Brain pericyte (primary cell): ENCODE measurements at regions not wholly inside any gene's neighbourhood (a gene's known extent, or its start where the extent isn't known, plus 50 kb on each side); places are given as distances from the start of the nearest gene placed in this dataset.
"Not testable (repeated sequence)": the region's sequence is repeated elsewhere in the genome, so short reads cannot be mapped to it uniquely, and the experiment has no call there.

Experiments used
- DNase-seq: peaks from one replicate; pipeline ENCODE4 v3.0.0-alpha.2; 2012; ENCODE audit warnings: low read depth, low spot score

DNA sequence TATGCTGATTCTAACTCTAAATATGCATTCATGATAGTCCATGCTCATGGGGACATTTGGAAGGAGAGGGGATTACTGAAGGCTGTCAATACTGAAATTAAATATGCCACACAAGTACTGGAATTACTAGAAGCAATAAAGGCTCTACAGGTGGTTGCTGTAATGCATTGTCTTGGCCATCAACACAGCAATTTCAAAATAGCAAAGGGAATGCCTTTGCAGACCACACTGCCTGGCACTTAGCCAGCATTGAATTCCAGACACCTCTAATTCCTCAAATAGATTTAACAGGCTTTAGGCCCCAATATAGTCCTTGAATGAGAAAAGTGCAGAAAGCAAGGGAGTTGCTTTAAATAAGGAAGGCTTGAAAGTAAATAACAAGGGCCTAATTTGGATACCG is 115.8 kb upstream of the PLCL2 start:
- no peak for DNase-seq

DNA sequence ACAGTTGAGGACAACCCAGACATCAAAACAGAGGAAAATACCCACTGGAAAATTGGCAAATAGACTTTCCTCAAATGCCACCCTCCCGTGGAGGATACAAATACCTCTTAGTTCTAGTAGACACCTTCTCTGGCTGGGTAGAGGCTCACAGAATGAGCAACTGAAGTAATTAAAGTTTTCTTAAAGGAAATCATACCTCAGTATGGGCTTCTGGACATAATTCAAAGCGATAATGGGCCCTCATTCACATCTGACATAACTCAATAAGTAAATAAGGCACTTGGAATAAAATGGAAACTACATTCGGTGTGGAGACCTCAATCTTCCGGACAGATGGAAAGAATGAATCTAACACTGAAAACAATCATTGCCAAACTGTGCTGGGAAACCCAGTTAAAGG is 115.2 kb upstream of the PLCL2 start:
- no peak for DNase-seq

DNA sequence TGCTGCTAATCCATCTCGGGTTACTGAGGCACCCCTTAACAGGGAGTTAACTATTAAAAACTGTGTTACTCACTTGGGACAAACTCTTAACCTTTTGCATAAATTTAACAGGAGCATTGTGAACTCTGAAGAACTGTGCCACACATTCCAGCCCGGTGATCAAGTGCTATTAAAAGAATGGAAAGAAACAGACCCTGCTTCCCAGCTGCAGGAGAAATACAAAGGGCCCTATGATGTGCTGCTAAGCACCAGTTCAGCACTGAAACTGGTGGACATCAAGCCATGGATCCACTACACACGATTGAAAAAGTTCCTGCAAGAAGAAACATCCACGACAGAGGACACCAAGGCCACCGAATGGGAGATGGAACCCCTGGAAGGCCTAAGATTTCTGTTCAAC is 114.7 kb upstream of the PLCL2 start:
- no peak for DNase-seq

DNA sequence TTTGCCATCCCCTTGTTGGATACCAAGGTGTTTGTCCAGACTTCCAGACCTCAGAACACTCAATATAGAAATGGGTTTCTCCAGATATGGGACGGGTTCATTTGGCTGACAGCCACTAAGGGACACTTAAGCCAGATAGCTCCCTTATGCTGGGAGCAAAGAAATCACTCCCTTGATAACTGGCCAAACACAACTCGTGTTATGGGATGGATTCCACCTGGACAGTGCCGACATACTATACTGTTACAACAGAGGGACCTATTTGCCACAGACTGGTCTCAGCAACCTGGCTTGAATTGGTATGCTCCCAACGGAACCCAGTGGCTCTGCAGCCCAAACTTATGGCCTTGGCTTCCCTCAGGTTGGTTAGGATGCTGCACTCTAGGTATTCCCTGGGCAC is 114.0 kb upstream of the PLCL2 start:
- DNase-seq: no peak

DNA sequence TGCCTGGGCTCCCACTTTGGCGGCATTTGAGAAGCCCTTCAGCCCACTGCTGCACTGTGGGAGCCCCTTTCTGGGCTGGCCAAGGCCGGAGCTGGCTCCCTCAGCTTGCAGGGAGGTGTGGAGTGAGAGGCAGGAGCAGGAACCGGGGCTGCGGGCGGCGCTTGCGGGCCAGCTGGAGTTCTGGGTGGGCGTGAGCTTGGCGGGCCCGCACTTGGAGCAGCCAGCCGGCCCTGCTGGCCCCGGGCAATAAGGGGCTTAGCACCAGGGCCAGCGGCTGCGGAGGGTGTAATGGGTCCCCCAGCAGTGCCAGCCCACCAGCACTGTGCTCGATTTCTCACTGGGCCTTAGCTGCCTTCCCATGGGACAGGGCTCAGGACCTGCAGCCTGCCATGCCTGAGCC is 111.2 kb upstream of the PLCL2 start:
- not testable (repeated sequence) for DNase-seq

DNA sequence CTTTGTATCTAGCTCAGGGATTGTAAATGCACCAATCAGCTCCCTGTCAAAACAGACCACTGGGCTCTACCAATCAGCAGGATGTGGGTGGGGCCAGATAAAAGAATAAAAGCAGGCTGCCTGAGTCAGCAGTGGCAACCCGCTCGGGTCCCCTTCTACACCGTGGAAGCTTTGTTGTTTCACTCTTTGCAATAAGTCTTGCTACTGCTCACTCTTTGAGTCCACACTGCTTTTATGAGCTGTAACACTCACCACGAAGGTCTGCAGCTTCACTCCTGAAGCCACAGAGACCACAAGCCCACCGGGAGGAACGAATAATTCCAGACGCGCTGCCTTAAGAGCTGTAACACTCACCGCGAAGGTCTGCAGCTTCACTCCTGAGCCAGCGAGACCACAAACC is 110.2 kb upstream of the PLCL2 start:
- DNase-seq: not testable (repeated sequence)

DNA sequence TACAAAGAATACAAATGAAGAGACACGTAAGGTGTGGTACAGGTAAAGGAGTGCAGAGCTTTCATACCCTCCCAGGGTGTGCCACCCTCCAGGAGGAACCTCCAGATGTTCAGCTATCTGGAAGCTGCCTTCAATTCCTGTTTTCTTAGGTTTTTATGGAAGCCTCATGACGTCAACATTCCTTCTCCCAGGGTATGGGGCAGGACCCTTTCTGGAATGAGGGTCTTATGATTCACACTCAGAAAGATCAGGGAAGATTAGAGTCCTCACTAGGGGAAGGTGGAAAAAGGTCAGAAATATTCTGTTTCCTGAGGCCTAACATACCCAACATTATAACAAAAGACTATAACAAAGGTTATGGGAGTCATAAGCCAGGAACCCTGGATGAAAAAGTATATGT is 99.8 kb upstream of the PLCL2 start:
- DNase-seq: no peak

DNA sequence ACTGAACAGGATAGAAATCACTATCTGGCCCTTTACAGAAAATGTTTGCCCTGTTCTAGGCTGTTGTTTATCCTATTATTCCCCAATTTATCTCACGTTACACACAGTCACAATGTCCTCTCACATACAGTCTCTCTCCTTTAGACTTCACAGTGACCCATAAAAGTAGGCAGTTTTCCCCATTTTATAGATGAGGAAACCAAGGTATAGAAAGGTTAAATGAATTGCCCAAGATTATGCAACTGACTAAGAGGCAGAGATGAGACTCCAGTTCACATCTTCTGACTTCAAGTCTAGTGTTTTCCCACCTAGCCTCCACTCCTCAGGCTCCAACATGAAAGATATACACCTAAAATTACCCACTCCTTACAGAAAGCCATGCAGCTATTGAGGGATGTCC is 99.3 kb upstream of the PLCL2 start:
- no peak for DNase-seq

DNA sequence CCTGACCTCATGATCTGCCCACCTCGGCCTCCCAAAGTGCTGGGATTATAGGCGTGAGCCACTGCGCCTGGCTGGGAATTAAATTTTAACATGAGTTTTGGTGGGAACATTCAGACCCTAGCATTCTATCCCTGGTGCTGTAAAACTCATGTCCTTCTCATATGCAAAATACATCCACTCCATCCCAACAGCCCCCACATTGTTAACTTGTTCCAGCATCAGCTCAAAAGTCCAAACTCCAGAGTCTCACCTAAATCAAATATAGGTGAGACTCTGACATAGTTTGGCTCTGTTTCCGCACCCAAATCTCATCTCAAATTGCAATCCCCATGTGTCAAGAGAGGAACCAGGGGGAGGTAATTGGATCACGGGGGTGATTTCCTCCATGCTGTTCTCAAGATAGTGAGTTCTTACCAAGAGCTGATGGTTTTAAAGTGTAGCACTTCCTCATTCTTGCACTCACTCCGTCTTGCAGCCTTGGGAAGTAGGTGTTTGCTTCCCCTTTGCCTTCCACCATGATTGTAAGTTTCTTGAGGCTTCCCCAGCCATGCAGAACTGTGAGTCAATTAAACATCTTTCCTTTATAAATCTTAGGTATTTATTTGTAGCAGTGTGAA is 96.2 kb upstream of the PLCL2 start:
- DNase-seq: no peak

DNA sequence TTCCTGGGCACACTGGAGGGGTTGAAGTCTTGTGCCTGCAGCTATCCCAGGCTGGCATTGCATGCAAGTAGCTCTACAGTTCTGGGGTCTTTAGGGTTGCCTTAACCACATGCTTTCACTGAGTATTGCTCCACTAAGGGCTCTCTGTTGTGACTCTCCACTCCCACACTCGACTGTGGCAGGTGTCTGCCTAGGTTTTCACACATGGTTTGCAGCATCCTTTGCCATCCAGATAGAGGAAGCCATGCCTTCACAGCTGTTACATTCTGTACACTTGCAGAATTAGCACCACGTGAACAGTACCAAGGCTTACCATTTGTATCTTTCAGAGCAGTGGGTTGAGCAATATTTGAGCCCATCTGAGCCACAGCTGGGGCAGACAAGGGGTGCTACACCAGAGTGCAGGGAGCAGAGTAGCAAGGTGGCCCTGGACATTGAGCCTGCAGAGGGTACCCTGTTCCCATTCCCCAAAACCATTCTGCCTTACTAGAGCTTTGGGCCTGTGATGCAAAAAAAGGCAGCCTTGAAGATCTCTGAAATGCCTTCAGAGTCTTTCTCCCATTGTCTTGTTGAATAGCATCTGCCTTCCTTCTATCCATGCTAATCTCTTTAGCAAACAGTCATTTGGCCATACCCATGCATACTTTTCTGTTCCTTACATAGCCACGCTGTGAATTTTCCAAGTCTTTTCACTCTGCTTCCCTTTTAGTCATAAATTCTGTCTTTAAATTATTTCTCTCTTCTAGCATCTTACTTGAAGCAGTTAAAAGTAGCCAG is 95.2 kb upstream of the PLCL2 start:
- no peak for DNase-seq

DNA sequence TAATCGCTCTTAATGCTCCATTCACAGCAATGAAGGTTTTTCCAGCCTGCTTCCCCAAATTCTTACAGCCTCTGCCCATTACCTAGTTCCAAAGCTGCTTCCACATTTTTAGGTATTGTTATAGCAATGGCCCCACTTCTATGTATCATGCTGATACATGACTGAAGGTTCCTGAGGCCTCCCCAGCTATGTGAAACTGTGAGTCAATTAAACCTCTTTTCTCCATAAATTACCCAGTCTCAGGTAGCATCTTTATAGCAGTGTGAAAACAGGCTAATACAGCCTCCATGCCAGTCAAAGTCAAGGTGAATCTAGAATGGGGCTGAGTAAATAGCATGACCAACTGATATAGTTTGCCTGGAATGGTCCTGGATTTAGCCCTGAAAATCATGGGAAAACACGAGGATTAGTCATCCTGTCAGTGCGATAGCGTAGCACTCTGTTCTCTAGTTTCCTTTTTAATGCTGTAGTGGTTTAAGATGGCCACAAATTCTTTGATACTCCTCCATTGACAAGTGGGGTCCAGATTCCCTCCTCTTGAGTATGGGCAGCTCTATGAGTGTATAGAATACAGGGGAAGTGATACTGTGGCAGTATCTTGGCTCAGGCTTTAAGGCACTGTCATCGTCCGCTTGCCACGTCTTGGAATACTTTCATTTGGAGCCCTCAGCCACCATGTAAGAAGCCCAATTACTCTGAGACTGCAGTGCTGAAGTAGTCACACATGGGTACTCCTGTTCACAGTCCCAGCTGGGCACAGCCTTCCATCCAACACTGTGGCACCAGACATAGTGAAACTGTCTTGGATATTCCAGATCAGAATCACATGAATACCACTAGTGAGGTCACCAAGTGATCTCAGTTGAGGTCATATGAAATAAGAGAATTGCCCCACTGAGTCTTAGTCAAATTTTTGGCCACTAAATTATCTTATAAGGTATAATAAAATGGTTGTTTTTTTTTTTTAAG is 94.0 kb upstream of the PLCL2 start:
- DNase-seq: no peak

DNA sequence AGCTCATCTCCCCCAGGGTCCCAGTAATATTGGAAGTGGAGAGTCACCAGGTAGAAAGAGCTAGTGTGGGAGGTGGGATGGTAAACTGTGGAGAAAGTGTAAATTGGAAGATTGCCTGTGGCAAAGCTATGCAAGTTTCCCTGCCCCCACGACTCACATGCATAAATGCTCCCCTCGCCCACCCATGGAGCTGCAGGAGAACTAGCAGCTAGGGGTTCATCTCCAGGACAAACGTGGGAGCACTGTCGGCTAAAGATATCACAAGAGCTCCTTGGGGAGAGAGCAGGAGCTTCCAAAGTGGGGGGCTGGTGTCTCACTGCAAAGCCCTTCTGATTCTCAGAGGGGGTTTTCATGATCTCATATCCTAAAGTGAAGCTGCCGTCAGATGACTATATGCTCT is 91.4 kb upstream of the PLCL2 start:
- no peak for DNase-seq

DNA sequence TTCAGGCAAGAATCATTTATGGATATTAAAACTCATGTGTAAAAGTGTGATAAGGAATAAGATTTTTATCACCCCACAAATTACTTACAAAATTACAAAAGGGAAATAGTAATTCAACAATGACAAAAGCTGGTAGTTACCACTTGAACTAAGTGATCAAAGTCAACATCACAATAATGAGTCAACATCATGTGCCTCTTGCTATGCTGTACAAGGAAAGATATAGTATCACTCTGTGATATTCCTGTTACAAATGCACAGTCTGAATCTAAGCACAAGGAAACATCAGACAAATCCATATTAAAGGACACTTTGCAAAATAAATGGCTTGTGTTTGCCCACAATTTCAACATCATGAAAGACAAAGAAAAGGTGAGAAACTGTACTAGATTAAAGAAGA is 90.5 kb upstream of the PLCL2 start:
- DNase-seq: no peak

DNA sequence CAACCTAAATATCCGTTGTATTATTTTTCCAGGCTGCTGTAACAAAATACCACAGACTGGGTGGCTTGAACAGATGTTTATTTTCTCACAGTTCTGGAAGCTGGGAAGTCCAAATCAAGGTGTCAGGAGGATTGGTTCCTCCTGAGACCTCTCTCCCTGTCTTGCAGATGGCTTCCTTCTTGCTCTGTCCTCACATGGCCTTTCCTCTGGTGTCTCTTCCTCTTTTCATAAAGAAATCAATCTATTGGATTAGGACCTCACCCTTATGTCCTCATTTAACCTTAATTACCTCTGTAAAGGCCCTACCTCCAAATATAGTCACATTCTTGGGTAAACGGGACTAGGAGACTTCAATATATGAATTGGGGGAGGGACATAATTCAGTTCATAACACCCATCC is 89.2 kb upstream of the PLCL2 start:
- DNase-seq: no peak

DNA sequence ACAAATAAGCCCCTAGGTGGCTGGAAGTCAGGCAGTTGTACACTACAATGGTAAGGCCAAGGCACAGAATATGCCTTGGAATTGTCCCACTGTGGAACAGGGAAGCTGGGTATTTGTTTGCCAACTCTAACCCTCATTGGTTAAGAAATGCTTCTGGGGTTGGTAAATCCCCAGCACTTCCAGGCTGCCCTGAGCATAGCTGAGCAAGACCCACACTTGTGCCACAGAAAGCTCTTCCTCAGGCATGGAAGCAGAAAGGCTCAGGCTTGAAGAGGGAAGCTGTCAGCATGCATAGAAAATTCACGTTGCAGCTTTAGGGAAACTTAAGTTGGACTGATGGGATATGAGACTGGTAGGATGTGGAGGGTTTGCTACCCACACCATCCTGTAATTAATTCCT is 86.9 kb upstream of the PLCL2 start:
- DNase-seq: no peak

DNA sequence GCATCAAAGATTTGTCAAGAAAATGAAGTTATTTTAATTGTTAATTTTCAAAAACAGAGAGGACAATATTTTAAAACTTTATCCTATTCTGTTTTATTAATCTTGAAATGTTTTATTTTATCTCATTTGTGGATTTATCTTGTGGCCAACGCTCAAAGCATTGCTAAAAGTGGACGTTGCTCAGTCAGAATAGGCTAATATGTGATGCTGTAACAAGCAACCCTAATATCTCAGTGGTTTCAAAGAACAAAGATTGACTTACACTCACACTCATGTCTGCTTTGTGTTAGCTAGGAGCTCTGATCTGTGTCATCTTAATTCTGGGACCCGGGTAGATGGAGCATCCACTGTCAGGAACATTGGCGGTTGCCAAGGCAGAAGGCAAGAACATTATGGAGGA is 86.0 kb upstream of the PLCL2 start:
- no peak for DNase-seq

DNA sequence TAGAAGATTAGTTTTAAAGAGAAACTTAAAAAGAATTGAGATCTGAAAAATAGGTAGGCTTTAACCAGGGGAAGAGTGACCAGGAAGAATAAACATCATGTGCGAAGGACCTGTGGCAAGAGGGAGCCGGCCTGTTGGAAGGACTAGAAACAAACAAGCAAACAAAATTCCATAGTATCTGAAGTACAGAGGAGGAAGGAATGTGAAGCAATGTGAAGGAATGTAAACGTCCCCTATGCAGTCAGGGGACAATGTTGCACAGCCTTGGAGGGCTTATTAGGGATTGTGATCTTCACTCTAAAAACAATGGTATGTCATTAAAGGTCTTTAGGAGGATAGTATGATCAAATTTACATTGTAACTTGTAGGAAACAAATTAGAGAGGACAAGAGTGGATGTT is 84.4 kb upstream of the PLCL2 start:
- DNase-seq: no peak

DNA sequence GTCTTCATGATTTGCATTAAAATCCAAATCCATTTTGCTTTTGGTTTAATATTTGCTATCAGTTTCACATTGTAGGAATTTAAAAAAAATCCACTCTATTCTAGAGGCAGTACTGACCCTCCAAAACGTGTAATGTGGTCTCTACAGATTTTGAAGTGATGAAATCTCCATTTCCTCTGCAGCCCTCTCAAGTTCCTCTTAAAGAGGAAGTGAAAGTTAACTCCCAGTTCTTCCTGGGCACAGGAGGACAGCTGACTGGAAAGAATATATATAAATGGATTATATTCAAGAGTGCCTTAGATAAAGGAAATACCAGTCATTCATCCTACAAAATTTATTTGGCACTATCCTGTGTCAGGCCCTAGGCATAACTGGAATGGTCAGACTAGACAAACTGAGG is 83.5 kb upstream of the PLCL2 start:
- DNase-seq: no peak

DNA sequence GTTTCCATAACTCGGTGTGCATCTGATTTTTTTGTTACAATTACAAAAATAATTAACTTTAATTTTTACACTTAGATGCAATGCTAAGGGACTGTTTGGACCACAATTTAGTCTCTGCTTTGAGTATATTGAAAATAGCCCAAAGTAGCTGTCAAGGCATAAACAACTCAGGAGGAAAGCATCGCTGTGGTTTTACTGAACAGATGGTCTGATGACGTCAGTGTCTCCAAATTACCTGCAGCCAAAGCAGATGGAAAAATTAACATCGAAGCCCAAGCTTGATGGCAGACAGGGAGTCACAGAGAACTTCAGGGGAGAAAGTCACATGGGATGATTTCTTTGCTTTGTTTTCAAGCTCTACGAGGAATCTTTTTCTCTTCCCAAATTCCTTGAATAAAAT is 83.1 kb upstream of the PLCL2 start:
- DNase-seq: no peak

DNA sequence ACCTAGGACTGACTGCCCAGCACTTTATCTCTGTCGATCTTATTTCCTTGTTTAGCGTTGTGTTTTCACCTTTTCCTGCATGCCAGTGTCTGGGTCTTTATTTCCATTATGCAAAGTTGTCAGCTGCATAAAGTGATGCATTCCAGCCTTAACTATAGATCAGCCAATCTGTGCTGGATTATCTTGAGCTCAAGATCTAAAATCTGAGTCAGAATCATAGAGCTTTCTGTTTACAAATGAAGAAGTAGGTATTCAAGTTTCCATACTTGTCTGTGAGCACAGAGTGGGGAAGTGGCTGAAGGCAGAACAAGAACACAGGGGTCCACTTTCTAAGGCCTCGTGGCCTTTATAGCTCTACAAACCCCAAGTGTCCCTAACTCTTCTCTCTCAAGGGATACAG is 82.4 kb upstream of the PLCL2 start:
- DNase-seq: no peak

DNA sequence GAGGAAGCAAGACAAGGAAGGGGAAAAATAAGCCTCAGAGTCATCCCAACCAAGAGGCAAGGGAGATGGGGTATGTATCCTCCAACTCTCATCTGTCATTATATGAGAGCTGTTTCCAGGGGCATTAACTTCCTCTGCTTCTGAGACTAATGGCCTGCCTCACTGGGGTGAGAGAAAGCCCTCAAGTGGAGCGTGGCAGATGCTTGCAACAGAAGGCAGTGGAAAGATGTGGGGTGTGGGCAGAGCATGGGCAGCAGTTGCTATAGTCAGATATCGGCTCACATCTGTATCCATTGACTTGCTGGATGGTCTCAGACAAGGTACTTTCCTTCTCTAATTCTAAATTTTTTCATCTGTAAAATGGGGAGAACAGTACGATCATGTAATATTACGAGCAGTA is 81.7 kb upstream of the PLCL2 start:
- DNase-seq: no peak

DNA sequence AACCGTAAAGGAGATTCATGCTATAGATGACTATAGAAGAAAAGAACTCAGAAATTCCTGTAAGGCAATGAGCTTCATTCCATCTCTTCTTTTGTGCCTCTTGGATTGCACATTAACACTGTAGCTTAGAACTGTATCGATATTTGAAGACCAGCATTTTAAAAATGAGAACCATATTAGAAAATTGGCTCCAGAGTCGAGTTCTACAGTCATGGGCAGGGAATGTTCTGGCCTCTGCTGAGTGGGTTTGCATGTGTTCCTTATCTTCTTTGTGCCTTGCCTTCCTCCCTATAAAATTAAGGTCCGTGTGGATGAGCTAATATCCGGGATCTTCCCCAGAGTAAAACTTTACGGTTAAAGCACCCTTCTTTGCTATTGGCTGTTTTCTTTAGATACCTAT is 77.4 kb upstream of the PLCL2 start:
- no peak for DNase-seq
